AG10803 (cell line): ENCODE measurements at regions not wholly inside any gene's neighbourhood (a gene's known extent, or its start where the extent isn't known, plus 50 kb on each side); places are given as distances from the start of the nearest gene placed in this dataset.
"Not testable (repeated sequence)": the region's sequence is repeated elsewhere in the genome, so short reads cannot be mapped to it uniquely, and the experiment has no call there.

Experiments
- DNase-seq: peaks from one replicate; pipeline ENCODE4 v3.0.0; 2010; ENCODE audit warnings: low read depth
- H3K4me3 ChIP-seq: 2 replicates; pipeline ENCODE4 v1.5.1; 2011; ENCODE audit warnings: mild to moderate bottlenecking, low read length, control low read depth
- CTCF ChIP-seq: conservative IDR thresholded peaks from 2 replicates; pipeline ENCODE4 v1.5.1; 2011; ENCODE audit warnings: mild to moderate bottlenecking, low read length, control low read depth, inconsistent platforms

- H3K4me3 ChIP-seq, result no peak overlapping the region
- TF ChIP-seq CTCF, result no peak; the same call in 1 of the 2 replicates
- peak; percentile 49 for DNase-seq
Observed at GRCh38 chr5:67989456-67989855, 226.1 kb upstream of the PIK3R1 start.

GRCh38 chr5:67986761-67987160, 228.8 kb upstream of the PIK3R1 start:
- no peak overlapping the region for H3K4me3 ChIP-seq
- no peak for DNase-seq
- no peak for TF ChIP-seq CTCF

- no peak overlapping the region for H3K4me3 ChIP-seq
- peak; percentile 27 for DNase-seq
Observed at GRCh38 chr5:67985686-67986387, 229.7 kb upstream of the PIK3R1 start.

GRCh38 chr5:67984546-67984945, 231.0 kb upstream of the PIK3R1 start:
- no peak overlapping the region for H3K4me3 ChIP-seq
- TF ChIP-seq CTCF, result no peak
- DNase-seq, result no peak

More at GRCh38 chr5:67985686-67986387, 229.7 kb upstream of the PIK3R1 start:
- no peak for TF ChIP-seq CTCF

GRCh38 chr5:67983251-67984110, 232.1 kb upstream of the PIK3R1 start:
- H3K4me3 ChIP-seq, result no peak overlapping the region
- TF ChIP-seq CTCF, result no peak
- peak; percentile 78 for DNase-seq

- DNase-seq, H3K4me3 ChIP-seq: not testable (repeated sequence)
Observed at GRCh38 chr5:67982160-67982559, 233.4 kb upstream of the PIK3R1 start.

- DNase-seq, result no peak
- no peak for TF ChIP-seq CTCF
- H3K4me3 ChIP-seq, result no peak overlapping the region
Observed at GRCh38 chr5:67978171-67978570, 237.4 kb upstream of the PIK3R1 start.
